ENCODE measurements at regions not wholly inside any gene's neighbourhood (a gene's known extent, or its start where the extent isn't known, plus 50 kb on each side); places are given as distances from the start of the nearest gene placed in this dataset.
"Not testable (repeated sequence)": the region's sequence is repeated elsewhere in the genome, so short reads cannot be mapped to it uniquely, and the experiment has no call there.

DNA sequence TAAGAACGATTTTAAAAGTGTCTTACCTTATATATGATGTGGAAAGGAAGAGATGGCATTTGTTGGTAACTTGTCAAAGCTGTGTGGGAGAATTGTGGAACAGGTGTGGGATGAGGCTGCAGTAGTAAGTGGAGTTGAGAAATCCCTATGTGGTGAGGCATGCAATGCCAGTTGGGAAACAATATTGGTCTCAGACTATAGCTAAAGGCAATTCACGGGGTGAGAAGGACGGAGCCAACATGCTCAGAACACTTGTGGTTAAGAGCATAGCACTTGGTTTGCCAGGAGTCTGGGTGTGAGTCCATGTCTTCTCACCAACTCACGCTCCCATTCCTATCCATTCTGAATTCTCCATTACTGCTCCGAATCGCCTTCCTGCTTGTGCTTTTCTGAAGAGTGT lies 615.6 kb upstream of the ADAMTS9 start:
- DNase-seq, result no peak

DNA sequence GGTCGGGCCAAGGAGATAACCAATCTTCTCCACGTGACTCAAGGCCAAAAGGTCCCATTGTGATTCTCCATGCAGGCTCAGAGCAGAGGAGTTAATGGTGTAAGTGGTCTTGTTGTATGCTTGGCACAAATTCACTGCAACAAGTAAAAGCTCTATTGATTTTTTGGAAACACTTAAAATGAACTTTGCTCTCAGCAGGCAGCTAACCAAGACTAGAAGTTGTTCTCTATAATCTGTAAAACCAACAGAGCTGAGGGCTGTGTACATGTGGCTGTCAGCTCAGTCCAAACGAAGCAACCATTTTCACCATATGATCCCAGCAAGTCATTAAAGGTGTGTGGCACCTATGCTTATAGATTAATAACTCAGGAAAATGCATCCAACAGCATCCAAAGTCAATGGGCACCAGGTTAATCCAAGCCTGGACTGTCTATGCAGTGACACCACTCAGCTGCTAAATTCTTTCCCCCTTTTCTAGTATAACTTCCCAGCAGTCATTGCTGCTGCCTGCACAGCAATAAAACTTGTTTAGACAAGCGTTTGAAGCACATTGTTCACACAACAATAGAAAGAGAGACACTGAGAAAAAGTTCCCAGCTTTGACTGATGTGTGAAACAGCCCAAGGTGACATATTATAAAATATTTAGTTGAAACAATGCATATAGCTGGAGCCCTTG lies 603.8 kb upstream of the ADAMTS9 start:
- DNase-seq, result no peak

DNA sequence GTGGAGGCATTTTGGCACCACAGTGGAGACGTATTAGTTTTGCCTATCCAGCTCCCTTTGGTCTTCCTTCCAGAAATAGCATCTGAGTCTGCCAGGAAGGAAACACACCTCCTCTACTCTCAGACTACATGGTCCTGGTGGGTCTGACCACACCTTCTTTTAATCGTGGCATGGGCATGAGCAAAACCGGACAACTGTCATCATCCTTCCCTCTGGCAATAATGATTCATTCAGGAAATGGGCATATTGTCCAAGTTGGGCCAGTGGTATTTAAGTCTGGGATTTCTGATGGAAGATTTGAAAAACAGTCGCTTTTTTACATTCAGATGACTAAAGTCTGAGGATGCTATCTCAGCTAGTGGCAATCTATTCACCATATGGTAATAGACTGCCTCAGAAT lies 601.0 kb upstream of the ADAMTS9 start:
- no peak for DNase-seq

DNA sequence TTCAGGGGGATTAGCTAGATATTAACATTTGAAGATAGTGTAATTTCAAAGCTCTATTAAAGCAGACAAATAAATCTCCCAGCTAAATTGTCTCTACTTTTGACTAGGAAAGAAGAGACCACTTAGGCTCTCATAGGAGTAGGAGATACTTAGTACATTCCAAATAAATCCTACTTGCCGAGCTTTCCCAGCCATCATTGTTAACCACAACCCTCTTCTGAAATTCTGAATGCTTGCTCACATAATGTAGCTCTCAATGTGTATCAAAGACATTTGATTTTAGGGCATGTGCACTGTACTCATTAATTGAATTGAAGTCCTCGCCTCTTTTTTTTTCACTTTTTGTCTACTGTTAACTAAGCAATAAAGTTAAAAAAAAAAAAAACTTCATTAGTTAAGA lies 598.2 kb upstream of the ADAMTS9 start:
- no peak for DNase-seq

- no peak for DNase-seq
Measured at GRCh38 chr3:65284961-65285360, 597.2 kb upstream of the ADAMTS9 start.

- DNase-seq, result no peak
Measured at GRCh38 chr3:65284546-65284945, 596.7 kb upstream of the ADAMTS9 start.

GRCh38 chr3:65279225-65279782 lies 591.5 kb upstream of the ADAMTS9 start:
- DNase-seq, result no peak

DNA sequence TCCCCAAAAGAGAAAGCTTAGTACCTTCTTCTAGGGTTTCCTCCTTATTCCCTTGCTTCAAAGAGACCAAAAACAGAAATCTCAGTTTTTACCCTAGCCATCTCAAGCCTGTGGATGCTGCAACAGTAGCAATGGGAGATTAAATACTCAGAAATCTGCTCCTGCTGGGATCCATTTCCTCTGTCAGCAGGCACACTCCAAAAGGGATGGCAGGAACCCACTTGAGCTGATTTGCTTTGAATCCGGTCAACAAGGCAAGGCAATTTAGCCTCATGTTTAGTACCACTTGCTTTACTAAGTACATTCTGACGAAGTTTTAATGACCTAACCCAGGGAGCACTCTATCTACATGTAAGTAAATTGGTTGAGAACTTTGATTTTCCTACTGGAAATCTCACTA lies 590.0 kb upstream of the ADAMTS9 start:
- DNase-seq, result no peak

GRCh38 chr3:65276551-65276950 lies 588.8 kb upstream of the ADAMTS9 start:
- no peak for DNase-seq

- DNase-seq, result no peak
Measured at GRCh38 chr3:65268426-65268825, 580.6 kb upstream of the ADAMTS9 start.

DNA sequence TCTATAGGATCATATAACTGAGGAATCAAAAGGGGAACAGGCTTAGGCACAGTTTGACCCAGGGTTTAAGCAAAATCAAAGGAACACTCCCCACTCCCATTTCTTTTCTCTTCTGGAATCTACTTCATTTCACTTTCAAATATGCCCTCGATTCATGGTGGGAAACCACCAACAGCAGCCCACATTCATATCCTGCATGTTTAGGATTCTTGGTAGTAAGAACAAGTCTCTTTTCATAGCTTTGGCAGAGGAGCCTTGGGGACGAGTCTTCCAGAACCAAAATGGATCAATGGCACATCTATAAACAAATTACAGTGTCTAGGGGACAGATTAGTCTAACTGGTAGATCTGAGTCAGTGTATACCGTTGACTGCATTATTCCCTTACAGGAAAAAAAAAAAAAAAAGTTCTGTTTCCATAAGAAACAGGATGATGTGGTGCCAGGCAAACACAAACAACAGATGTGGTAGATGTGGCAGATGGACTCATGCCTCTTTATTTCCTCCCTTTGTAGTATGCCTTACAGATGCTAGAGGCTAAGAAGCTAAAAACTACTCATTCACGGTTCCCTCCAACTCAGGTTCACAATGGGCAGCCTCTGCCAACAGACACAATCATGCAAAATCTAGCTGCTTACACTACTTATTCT lies 578.3 kb upstream of the ADAMTS9 start:
- no peak for DNase-seq

GRCh38 chr3:65265511-65265910 lies 577.7 kb upstream of the ADAMTS9 start:
- no peak for DNase-seq

- no peak for DNase-seq
Measured at GRCh38 chr3:65262548-65262947, 574.7 kb upstream of the ADAMTS9 start.

DNA sequence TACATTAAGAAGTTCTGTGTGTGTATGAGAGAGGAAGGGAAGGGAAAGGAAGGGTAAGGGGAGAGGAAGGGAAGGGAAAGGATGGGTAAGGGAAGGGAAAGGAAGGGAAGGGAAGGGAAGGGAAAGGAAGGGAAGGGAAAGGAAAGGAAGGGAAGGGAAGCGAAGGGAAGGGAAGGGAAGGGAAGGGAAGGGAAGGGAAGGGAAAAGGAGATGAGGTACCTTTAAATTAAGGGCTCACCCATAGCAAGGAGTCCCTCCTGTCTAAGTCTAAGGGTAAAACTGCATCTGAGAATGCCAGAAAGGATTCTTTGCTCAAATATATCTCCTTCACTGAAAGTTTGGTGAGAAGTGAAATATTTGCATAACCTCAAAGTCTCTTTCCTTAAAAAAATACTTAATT lies 572.1 kb upstream of the ADAMTS9 start:
- DNase-seq, result no peak

- DNase-seq, result not testable (repeated sequence)
Measured at GRCh38 chr3:65252914-65253313, 565.1 kb upstream of the ADAMTS9 start.

DNA sequence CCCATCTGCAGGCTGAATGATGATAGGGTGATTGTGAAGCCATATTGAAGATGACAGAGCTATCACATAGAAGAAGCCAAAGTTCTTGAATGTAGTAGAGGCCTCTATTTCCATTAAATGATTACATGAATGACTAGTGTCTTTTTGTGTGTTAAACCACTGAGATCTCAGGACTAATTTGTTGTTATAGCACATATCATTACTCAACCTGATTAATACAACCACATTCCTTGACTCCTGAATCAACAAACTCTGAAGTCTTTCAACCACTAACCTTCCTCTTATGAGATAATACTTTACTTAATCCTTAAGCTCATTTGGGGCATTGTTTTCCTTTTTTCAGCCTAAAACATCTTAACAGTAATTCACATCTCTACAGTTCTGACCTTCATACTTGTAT lies 564.5 kb upstream of the ADAMTS9 start:
- no peak for DNase-seq

DNA sequence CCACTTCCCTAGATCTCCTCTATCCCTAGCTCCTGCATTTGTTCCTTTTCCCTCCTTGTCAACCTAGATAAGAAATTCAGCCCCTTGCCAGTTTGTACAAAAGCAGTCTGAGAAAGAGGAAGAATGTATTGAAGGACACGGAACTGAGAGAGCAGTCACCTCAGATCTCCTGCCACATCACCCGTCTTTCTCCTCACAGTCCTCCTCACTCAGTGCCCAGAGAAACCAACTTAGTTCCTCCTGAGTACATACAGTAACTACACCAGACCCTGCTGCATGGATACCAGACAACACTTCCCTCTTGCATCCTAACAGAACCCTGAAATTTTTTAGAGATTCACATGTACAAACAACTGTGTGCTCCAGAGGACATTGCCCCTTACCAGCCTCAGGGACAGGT lies 563.6 kb upstream of the ADAMTS9 start:
- no peak for DNase-seq

- DNase-seq, result no peak
Measured at GRCh38 chr3:65246561-65246960, 558.8 kb upstream of the ADAMTS9 start.

- no peak for DNase-seq
Measured at GRCh38 chr3:65245133-65246063, 557.6 kb upstream of the ADAMTS9 start.

GRCh38 chr3:65240366-65240765 lies 552.6 kb upstream of the ADAMTS9 start:
- DNase-seq, result no peak

DNA sequence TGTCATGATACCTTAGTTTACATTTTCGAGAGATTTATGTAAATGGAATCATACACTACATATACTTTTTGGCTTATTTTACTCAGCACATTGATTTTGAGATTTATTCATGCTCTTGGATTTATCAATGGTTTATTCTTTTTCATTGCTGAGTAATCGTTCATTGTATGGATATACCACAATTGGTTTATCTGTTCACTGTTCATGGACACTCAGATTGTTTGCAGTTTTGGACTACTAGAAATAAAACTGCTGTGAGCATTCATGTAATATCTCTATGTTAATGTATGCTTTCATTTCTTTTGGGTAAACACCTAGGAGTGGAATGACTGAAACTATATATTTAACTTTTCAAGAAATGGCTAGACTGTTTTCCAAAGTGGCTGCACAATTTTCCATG lies 550.9 kb upstream of the ADAMTS9 start:
- DNase-seq, result no peak

GRCh38 chr3:65234499-65234898 lies 546.7 kb upstream of the ADAMTS9 start:
- no peak for DNase-seq

GRCh38 chr3:65233561-65233960 lies 545.8 kb upstream of the ADAMTS9 start:
- DNase-seq, result no peak

DNA sequence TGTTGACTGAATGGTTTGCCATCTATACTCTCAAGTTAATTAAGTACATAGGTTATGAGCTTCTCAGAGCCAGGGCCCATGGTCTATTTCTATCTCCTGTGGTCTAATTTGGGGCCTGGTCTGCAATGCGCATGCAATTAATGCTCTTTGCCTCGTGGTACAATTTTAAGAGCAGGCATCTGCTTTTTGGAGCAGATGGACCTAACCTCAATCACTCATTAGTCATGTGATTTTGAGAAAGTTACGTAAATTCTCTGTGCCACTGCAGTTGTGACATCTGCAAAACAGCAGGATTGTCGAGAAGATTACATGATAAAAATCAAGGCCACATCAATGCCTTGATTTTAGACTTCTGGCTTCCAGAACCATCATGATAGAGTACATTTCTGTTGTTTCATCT lies 543.7 kb upstream of the ADAMTS9 start:
- DNase-seq, result no peak
